Neural progenitor cell (in vitro differentiated cells): ENCODE measurements at regions not wholly inside any gene's neighbourhood (a gene's known extent, or its start where the extent isn't known, plus 50 kb on each side); places are given as distances from the start of the nearest gene placed in this dataset.
"Not testable (repeated sequence)": the region's sequence is repeated elsewhere in the genome, so short reads cannot be mapped to it uniquely, and the experiment has no call there.

Source experiments
- EZH2 ChIP-seq: fragments of 200-600 bp; sonication (generic); IDR thresholded peaks from 2 replicates; pipeline ENCODE4 v1.6.1; 2017; ENCODE audit warnings: antibody characterized with exemption, mild to moderate bottlenecking, moderate library complexity
- TF ChIP-seq, protein P1 (sequence below): fragments of 200-600 bp; sonication (generic); IDR thresholded peaks from 2 replicates; pipeline ENCODE4 v1.5.1; 2017; ENCODE audit warnings: antibody characterized with exemption, mild to moderate bottlenecking

DNA sequence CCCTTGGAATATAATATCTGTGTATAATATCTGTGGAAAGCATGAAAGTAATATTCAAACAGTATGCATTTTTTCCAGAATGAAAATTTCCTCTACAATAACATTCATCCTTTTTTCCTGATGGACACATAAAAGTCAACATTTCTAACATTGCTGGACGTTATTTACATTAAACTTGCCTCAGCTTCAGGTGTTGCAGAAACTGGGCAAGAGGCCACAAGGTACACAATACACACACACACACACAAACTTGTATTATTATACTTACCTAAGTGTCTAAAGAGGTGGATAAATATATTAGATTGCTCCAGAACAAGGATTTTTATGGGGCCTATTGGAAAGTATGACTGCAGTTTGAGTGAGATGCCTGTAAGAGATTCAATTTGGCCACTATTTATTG lies 1460.2 kb downstream of the FOXD4L5 start:
- TF ChIP-seq, protein P1, sequence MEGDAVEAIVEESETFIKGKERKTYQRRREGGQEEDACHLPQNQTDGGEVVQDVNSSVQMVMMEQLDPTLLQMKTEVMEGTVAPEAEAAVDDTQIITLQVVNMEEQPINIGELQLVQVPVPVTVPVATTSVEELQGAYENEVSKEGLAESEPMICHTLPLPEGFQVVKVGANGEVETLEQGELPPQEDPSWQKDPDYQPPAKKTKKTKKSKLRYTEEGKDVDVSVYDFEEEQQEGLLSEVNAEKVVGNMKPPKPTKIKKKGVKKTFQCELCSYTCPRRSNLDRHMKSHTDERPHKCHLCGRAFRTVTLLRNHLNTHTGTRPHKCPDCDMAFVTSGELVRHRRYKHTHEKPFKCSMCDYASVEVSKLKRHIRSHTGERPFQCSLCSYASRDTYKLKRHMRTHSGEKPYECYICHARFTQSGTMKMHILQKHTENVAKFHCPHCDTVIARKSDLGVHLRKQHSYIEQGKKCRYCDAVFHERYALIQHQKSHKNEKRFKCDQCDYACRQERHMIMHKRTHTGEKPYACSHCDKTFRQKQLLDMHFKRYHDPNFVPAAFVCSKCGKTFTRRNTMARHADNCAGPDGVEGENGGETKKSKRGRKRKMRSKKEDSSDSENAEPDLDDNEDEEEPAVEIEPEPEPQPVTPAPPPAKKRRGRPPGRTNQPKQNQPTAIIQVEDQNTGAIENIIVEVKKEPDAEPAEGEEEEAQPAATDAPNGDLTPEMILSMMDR: not testable (repeated sequence)
- not testable (repeated sequence) for TF ChIP-seq EZH2
